ENCODE measurements at regions not wholly inside any gene's neighbourhood (a gene's known extent, or its start where the extent isn't known, plus 50 kb on each side); places are given as distances from the start of the nearest gene placed in this dataset.
A peak's percentile ranks its signal among the peaks of the same experiment; 100 is the strongest.

GRCh38 chr6:33924681-33925080 lies 120.9 kb upstream of the MLN start:
- no peak for TF ChIP-seq CTCF (IDR thresholded peaks at IDR 0.05; ENCODE audit: borderline replicate concordance, extremely low read depth, low read length, poor library complexity, severe bottlenecking)
- TF ChIP-seq EZH2 (IDR thresholded peaks at IDR 0.05; ENCODE audit: borderline replicate concordance, low read depth, low read length, severe bottlenecking), result no peak
- H3K4me2 ChIP-seq (ENCODE audit: insufficient read depth, low read length), result no peak overlapping the region
- H3K27ac ChIP-seq (ENCODE audit: low read length), result no peak overlapping the region
- no peaks in the 10 kb centered on the region for H3K36me3 ChIP-seq (ENCODE audit: insufficient read depth, low read length)
- H2AFZ ChIP-seq (ENCODE audit: low read depth, low read length), result no peak overlapping the region
- no peaks in the 10 kb centered on the region for H3K9me3 ChIP-seq (ENCODE audit: insufficient read depth, low read length, severe bottlenecking)
- H3K4me3 ChIP-seq (ENCODE audit: low read depth in 1 of 2, low read length in 2 of 2), result no peak overlapping the region
- no peaks in the 10 kb centered on the region for H3K27me3 ChIP-seq (ENCODE audit: insufficient read depth, low read length, poor library complexity)
- ATAC-seq (ENCODE audit: insufficient read depth, low read depth), result no peak
- DNase-seq, result no peak
- no peaks in the 10 kb centered on the region for H3K79me2 ChIP-seq (ENCODE audit: insufficient read depth, low read length)
- no peak overlapping the region for H3K9ac ChIP-seq (ENCODE audit: low read depth, low read length)
- no peaks in the 10 kb centered on the region for H3K4me1 ChIP-seq (ENCODE audit: insufficient read depth, low read length)
- H4K20me1 ChIP-seq (ENCODE audit: insufficient read depth, low read length), result no peaks in the 10 kb centered on the region

GRCh38 chr6:33923857-33924514 lies 120.2 kb upstream of the MLN start:
- Histone ChIP-seq H3K79me2 (ENCODE audit: insufficient read depth, low read length) (no peaks in the 10 kb centered on the region), H3K9ac (ENCODE audit: low read depth, low read length) (no peak overlapping the region), H3K36me3 (ENCODE audit: insufficient read depth, low read length) (no peaks in the 10 kb centered on the region), H2AFZ (ENCODE audit: low read depth, low read length) (no peak overlapping the region), H3K4me2 (ENCODE audit: insufficient read depth, low read length) (no peak overlapping the region), H3K9me3 (ENCODE audit: insufficient read depth, low read length, severe bottlenecking) (no peaks in the 10 kb centered on the region), H3K4me3 (ENCODE audit: low read depth in 1 of 2, low read length in 2 of 2) (no peak overlapping the region), H3K4me1 (ENCODE audit: insufficient read depth, low read length) (no peaks in the 10 kb centered on the region), H3K27me3 (ENCODE audit: insufficient read depth, low read length, poor library complexity) (no peaks in the 10 kb centered on the region), H3K27ac (ENCODE audit: low read length) (no peak overlapping the region), H4K20me1 (ENCODE audit: insufficient read depth, low read length) (no peaks in the 10 kb centered on the region)
- DNase-seq (peak; percentile 32), ATAC-seq (ENCODE audit: insufficient read depth, low read depth) (peak; percentile 39; the same call in 1 of the 3 replicates)
- no peak for TF ChIP-seq CTCF (IDR thresholded peaks at IDR 0.05; ENCODE audit: borderline replicate concordance, extremely low read depth, low read length, poor library complexity, severe bottlenecking)

GRCh38 chr6:33921745-33922144 lies 117.9 kb upstream of the MLN start:
- H2AFZ ChIP-seq (ENCODE audit: low read depth, low read length), result no peak overlapping the region
- H3K4me3 ChIP-seq (ENCODE audit: low read depth in 1 of 2, low read length in 2 of 2), result no peak overlapping the region
- H3K4me2 ChIP-seq (ENCODE audit: insufficient read depth, low read length), result no peak overlapping the region
- DNase-seq (no peak), ATAC-seq (ENCODE audit: insufficient read depth, low read depth) (no peak)
- no peaks in the 10 kb centered on the region for H3K27me3 ChIP-seq (ENCODE audit: insufficient read depth, low read length, poor library complexity)
- no peaks in the 10 kb centered on the region for H3K9me3 ChIP-seq (ENCODE audit: insufficient read depth, low read length, severe bottlenecking)
- no peak overlapping the region for H3K9ac ChIP-seq (ENCODE audit: low read depth, low read length)
- H3K4me1 ChIP-seq (ENCODE audit: insufficient read depth, low read length), result no peaks in the 10 kb centered on the region
- H3K79me2 ChIP-seq (ENCODE audit: insufficient read depth, low read length), result no peaks in the 10 kb centered on the region
- no peak for TF ChIP-seq EZH2 (IDR thresholded peaks at IDR 0.05; ENCODE audit: borderline replicate concordance, low read depth, low read length, severe bottlenecking)
- TF ChIP-seq CTCF (IDR thresholded peaks at IDR 0.05; ENCODE audit: borderline replicate concordance, extremely low read depth, low read length, poor library complexity, severe bottlenecking), result no peak
- no peaks in the 10 kb centered on the region for H4K20me1 ChIP-seq (ENCODE audit: insufficient read depth, low read length)
- H3K36me3 ChIP-seq (ENCODE audit: insufficient read depth, low read length), result no peaks in the 10 kb centered on the region
- H3K27ac ChIP-seq (ENCODE audit: low read length), result no peak overlapping the region

All from DND-41 (cell line).